AG08396 (cell line): ENCODE measurements at regions not wholly inside any gene's neighbourhood (a gene's known extent, or its start where the extent isn't known, plus 50 kb on each side); places are given as distances from the start of the nearest gene placed in this dataset.

Experiments
- DNase-seq: peaks from one replicate; pipeline ENCODE4 v3.0.0; 2012; ENCODE audit warnings: low spot score, mixed read lengths

- DNase-seq: no peak
These were observed 76.1 kb upstream of the TFAP2D start for GRCh38 chr6:50637267-50637666.

- no peak for DNase-seq
These were observed 64.2 kb upstream of the TFAP2D start for GRCh38 chr6:50649086-50649485.

- no peak for DNase-seq
These were observed 60.1 kb upstream of the TFAP2D start for GRCh38 chr6:50653253-50653652.

- DNase-seq: no peak
These were observed 59.2 kb upstream of the TFAP2D start for GRCh38 chr6:50654155-50654554.

- no peak for DNase-seq
These were observed 57.4 kb upstream of the TFAP2D start for GRCh38 chr6:50655848-50656453.

GRCh38 chr6:50657513-50657912 lies 55.8 kb upstream of the TFAP2D start:
- no peak for DNase-seq

- DNase-seq: no peak
These were observed 54.8 kb upstream of the TFAP2D start for GRCh38 chr6:50658561-50658960.

- no peak for DNase-seq
These were observed 51.7 kb upstream of the TFAP2D start for GRCh38 chr6:50661636-50662035.
